ENCODE measurements at regions not wholly inside any gene's neighbourhood (a gene's known extent, or its start where the extent isn't known, plus 50 kb on each side); places are given as distances from the start of the nearest gene placed in this dataset.
"Not testable (repeated sequence)": the region's sequence is repeated elsewhere in the genome, so short reads cannot be mapped to it uniquely, and the experiment has no call there.

- TF ChIP-seq CTCF (conservative IDR thresholded peaks at IDR 0.05 in 1 of 2, IDR thresholded peaks at IDR 0.05 in 1 of 2; ENCODE audit: low read depth in 1 of 2, low read length in 2 of 2); EZH2 (IDR thresholded peaks at IDR 0.05; ENCODE audit: low read length, missing control alignments): not testable (repeated sequence)
Measured at GRCh38 chr7:16266470-16266869, 154.9 kb downstream of the CRPPA start.
